SK-N-SH (cell line): ENCODE measurements at regions not wholly inside any gene's neighbourhood (a gene's known extent, or its start where the extent isn't known, plus 50 kb on each side); places are given as distances from the start of the nearest gene placed in this dataset.

Experiments used
- EP300 ChIP-seq, 2 experiments: IDR thresholded peaks; 2 replicates each; pipeline versions ENCODE4 v1.4.0 to v1.6.1; 2012; ENCODE audit warnings: borderline replicate concordance in 1 of 2, low read depth in 1 of 2, low read length in 1 of 2
- FOXJ3 ChIP-seq: sonication (generic); formaldehyde crosslinking; IDR thresholded peaks from 2 replicates; pipeline ENCODE4 v1.5.1; 2020; ENCODE audit warnings: mild to moderate bottlenecking, missing genetic modification reagents
- FOXM1 ChIP-seq: IDR thresholded peaks from 2 replicates; pipeline ENCODE4 v1.4.0; 2012; ENCODE audit warnings: low read depth, mild to moderate bottlenecking
- MXI1 ChIP-seq: IDR thresholded peaks from 2 replicates; pipeline ENCODE4 v1.6.1; 2012; ENCODE audit warnings: mild to moderate bottlenecking, low read depth, low read length, improper control_type of control experiment
- POLR2AphosphoS5 ChIP-seq: IDR thresholded peaks from 2 replicates; pipeline ENCODE4 v1.6.1; 2012; ENCODE audit warnings: low read depth, low read length
- RCOR1 ChIP-seq: fragments of 150-350 bp; IDR thresholded peaks from 2 replicates; pipeline ENCODE4 v1.6.1; 2017; ENCODE audit warnings: antibody characterized with exemption, low read length
- RFX5 ChIP-seq: IDR thresholded peaks from 2 replicates; pipeline ENCODE4 v1.6.1; 2012; ENCODE audit warnings: mild to moderate bottlenecking, improper control_type of control experiment, low read length
- SIN3A ChIP-seq: IDR thresholded peaks from 2 replicates; pipeline ENCODE4 v1.6.1; 2012; ENCODE audit warnings: low read depth, mild to moderate bottlenecking, low read length, moderate library complexity, borderline replicate concordance
- TAF1 ChIP-seq: IDR thresholded peaks from 2 replicates; pipeline ENCODE4 v1.6.1; 2012; ENCODE audit warnings: low read depth, mild to moderate bottlenecking, low read length, moderate library complexity, borderline replicate concordance
- TF ChIP-seq, protein P1 (sequence below): fragments of 200-600 bp; sonication (generic); IDR thresholded peaks from 2 replicates; pipeline ENCODE4 v1.6.1; 2017; ENCODE audit warnings: antibody characterized with exemption, mild to moderate bottlenecking, moderate library complexity
- TF ChIP-seq, protein P2 (sequence below): IDR thresholded peaks from 2 replicates; pipeline ENCODE4 v1.6.1; 2012; ENCODE audit warnings: mild to moderate bottlenecking, low read depth, low read length, moderate library complexity

DNA sequence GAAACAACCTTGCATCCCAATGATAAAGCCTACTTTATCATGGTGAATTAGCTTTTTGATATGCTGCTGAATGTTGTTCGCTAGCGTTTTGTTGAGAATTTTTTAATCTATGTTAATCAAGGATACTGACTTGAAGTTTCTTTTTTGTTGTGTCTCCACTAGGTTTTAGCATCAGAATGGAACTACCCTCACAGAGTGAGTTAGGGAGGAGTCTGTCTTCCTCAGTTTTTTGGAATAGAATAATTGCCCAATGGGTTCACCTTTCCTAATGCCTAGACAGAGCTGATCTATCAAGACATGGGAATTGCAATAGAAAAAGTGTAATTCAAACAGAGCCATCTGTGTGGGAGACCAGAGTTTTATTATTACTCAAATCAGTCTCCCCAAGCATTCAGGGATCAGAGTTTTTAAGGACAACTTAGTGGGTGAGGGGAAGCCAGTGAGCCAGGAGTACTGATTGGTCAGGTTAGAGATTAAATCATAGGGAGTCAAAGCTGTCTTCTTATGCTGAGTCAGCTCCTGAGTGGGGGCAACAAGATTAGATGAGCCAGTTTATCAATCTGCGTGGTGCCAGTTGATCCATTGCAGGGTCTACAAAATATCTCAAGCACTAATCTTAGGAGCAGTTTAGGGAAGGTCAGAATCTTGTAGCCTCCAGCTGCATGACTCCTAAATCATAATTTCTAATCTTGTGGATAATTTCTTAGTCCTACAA is 237.4 kb upstream of the PPP2R3A start:
- TF ChIP-seq, protein P1, sequence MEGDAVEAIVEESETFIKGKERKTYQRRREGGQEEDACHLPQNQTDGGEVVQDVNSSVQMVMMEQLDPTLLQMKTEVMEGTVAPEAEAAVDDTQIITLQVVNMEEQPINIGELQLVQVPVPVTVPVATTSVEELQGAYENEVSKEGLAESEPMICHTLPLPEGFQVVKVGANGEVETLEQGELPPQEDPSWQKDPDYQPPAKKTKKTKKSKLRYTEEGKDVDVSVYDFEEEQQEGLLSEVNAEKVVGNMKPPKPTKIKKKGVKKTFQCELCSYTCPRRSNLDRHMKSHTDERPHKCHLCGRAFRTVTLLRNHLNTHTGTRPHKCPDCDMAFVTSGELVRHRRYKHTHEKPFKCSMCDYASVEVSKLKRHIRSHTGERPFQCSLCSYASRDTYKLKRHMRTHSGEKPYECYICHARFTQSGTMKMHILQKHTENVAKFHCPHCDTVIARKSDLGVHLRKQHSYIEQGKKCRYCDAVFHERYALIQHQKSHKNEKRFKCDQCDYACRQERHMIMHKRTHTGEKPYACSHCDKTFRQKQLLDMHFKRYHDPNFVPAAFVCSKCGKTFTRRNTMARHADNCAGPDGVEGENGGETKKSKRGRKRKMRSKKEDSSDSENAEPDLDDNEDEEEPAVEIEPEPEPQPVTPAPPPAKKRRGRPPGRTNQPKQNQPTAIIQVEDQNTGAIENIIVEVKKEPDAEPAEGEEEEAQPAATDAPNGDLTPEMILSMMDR, result no peak
- no peak for TF ChIP-seq SIN3A
- TF ChIP-seq FOXM1, result no peak
- TF ChIP-seq EP300 (IDR thresholded peaks at IDR 0.05; ENCODE audit: borderline replicate concordance in 1 of 2, low read depth in 1 of 2, low read length in 1 of 2), result no peak
- no peak for TF ChIP-seq MXI1
- TF ChIP-seq RCOR1, result no peak
- TF ChIP-seq FOXJ3 (CRISPR knock-in tag), result no peak
- TF ChIP-seq, protein P2, sequence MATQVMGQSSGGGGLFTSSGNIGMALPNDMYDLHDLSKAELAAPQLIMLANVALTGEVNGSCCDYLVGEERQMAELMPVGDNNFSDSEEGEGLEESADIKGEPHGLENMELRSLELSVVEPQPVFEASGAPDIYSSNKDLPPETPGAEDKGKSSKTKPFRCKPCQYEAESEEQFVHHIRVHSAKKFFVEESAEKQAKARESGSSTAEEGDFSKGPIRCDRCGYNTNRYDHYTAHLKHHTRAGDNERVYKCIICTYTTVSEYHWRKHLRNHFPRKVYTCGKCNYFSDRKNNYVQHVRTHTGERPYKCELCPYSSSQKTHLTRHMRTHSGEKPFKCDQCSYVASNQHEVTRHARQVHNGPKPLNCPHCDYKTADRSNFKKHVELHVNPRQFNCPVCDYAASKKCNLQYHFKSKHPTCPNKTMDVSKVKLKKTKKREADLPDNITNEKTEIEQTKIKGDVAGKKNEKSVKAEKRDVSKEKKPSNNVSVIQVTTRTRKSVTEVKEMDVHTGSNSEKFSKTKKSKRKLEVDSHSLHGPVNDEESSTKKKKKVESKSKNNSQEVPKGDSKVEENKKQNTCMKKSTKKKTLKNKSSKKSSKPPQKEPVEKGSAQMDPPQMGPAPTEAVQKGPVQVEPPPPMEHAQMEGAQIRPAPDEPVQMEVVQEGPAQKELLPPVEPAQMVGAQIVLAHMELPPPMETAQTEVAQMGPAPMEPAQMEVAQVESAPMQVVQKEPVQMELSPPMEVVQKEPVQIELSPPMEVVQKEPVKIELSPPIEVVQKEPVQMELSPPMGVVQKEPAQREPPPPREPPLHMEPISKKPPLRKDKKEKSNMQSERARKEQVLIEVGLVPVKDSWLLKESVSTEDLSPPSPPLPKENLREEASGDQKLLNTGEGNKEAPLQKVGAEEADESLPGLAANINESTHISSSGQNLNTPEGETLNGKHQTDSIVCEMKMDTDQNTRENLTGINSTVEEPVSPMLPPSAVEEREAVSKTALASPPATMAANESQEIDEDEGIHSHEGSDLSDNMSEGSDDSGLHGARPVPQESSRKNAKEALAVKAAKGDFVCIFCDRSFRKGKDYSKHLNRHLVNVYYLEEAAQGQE, result no peak
- TF ChIP-seq TAF1, result no peak
- TF ChIP-seq POLR2AphosphoS5, result no peak
- no peak for TF ChIP-seq RFX5
